ENCODE measurements at regions not wholly inside any gene's neighbourhood (a gene's known extent, or its start where the extent isn't known, plus 50 kb on each side); places are given as distances from the start of the nearest gene placed in this dataset.

DNA sequence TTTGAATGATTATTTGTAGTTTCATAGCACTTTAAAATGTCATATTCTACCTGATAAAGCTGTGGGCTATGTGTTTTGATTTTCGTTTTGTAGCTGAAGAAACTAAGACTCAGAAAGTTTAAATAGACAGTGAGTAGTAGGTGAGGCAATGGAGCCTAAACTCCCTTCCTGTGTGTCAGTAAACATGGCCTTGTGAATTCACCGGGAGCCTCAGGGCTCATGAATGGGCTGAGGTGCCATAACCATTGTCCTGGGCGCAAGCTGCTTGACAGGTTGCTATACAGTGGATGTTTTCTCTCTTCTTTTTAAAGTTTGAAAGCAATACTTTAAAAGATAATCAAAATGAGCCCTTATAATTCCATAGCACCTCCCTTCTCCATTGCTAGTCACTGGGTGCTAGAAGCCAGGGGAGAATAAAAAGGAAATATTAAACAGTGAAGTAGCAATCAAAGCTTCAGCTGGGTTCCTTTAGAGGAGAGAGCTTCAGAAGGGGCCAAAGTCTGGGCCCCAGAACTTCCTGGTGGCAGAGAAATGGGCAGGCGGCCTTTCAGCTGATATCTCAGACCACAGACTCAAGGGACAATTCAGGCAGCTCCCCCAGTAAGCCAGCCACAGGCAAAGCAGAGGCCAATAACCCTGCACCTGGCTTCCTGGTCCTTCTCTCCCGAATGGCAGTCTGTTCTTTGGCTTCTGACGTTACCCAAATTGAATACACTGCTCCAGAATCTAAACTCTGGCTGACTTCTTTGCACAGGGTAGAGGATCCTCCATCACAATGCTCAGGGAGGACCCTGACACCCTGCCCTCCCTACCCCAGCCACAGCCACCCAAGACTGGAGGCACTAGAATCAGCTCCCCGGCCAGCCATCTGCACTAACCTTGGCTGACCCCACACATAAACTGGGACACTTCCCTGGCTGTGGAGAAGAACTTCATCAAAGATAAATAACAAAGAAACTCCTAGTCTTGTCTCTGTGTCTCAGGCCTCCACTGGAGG, 51.8 kb upstream of the NPAS2 start:
- ATAC-seq (ENCODE audit: low FRiP score) (no peak), DNase-seq (ENCODE audit: low spot score) (no peak)
- TF ChIP-seq, protein P1, sequence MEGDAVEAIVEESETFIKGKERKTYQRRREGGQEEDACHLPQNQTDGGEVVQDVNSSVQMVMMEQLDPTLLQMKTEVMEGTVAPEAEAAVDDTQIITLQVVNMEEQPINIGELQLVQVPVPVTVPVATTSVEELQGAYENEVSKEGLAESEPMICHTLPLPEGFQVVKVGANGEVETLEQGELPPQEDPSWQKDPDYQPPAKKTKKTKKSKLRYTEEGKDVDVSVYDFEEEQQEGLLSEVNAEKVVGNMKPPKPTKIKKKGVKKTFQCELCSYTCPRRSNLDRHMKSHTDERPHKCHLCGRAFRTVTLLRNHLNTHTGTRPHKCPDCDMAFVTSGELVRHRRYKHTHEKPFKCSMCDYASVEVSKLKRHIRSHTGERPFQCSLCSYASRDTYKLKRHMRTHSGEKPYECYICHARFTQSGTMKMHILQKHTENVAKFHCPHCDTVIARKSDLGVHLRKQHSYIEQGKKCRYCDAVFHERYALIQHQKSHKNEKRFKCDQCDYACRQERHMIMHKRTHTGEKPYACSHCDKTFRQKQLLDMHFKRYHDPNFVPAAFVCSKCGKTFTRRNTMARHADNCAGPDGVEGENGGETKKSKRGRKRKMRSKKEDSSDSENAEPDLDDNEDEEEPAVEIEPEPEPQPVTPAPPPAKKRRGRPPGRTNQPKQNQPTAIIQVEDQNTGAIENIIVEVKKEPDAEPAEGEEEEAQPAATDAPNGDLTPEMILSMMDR (IDR thresholded peaks at IDR 0.05), result no peak
